Neural progenitor cell (in vitro differentiated cells): ENCODE measurements at regions not wholly inside any gene's neighbourhood (a gene's known extent, or its start where the extent isn't known, plus 50 kb on each side); places are given as distances from the start of the nearest gene placed in this dataset.

Experiments
- DNase-seq: peaks from one replicate; pipeline ENCODE4 v3.0.0-alpha.2; 2016; ENCODE audit warnings: low spot score
- H2AFZ ChIP-seq: fragments of 200-600 bp; sonication (generic); replicated peaks from 2 replicates; pipeline ENCODE4 v1.6.1; 2016; ENCODE audit warnings: antibody characterized with exemption
- H3F3A ChIP-seq: fragments of 200-600 bp; sonication (generic); 2 replicates; pipeline ENCODE4 v1.6.1; 2016; ENCODE audit warnings: antibody characterized with exemption, low read depth
- H3K27ac ChIP-seq: fragments of 200-600 bp; sonication (generic); 2 replicates; pipeline ENCODE4 v1.5.1; 2016; ENCODE audit warnings: mild to moderate bottlenecking
- H3K27me3 ChIP-seq: fragments of 200-600 bp; sonication (generic); 2 replicates; pipeline ENCODE4 v1.6.1; 2016; ENCODE audit warnings: mild to moderate bottlenecking, moderate library complexity
- H3K36me3 ChIP-seq: fragments of 200-600 bp; sonication (generic); 2 replicates; pipeline ENCODE4 v1.5.1; 2016
- H3K4me1 ChIP-seq: fragments of 200-600 bp; sonication (generic); 2 replicates; pipeline ENCODE4 v1.6.1; 2016; ENCODE audit warnings: mixed run types
- H3K4me2 ChIP-seq: fragments of 200-600 bp; sonication (generic); 2 replicates; pipeline ENCODE4 v1.6.1; 2016
- H3K4me3 ChIP-seq: fragments of 200-600 bp; sonication (generic); 2 replicates; pipeline ENCODE4 v1.5.1; 2016
- H3K79me2 ChIP-seq: fragments of 200-600 bp; sonication (generic); 2 replicates; pipeline ENCODE4 v1.6.1; 2016; ENCODE audit warnings: low read depth
- H3K9ac ChIP-seq: fragments of 200-600 bp; sonication (generic); 2 replicates; pipeline ENCODE4 v1.6.1; 2016
- H3K9me3 ChIP-seq: fragments of 200-600 bp; sonication (generic); 2 replicates; pipeline ENCODE4 v1.5.1; 2016; ENCODE audit warnings: low read depth
- H4K20me1 ChIP-seq: fragments of 200-600 bp; sonication (generic); 2 replicates; pipeline ENCODE4 v1.6.1; 2016; ENCODE audit warnings: low read depth
- H3K27ac Mint-ChIP-seq: 3 replicates; pipeline ENCODE4 v1.8.0; 2021; ENCODE audit warnings: mixed read lengths
- H3K27me3 Mint-ChIP-seq: 2 replicates; pipeline ENCODE4 v1.8.0; 2022; ENCODE audit warnings: low read depth, mild to moderate bottlenecking, inconsistent platforms, moderate library complexity, mixed read lengths; ENCODE audit not compliant: insufficient read depth
- H3K36me3 Mint-ChIP-seq: 3 replicates; pipeline ENCODE4 v1.8.0; 2021; ENCODE audit warnings: mixed read lengths
- H3K4me1 Mint-ChIP-seq: 3 replicates; pipeline ENCODE4 v1.8.0; 2021; ENCODE audit warnings: mixed read lengths
- H3K4me3 Mint-ChIP-seq: 3 replicates; pipeline ENCODE4 v1.8.0; 2021; ENCODE audit warnings: mild to moderate bottlenecking, moderate library complexity, mixed read lengths
- H3K9me3 Mint-ChIP-seq: 3 replicates; pipeline ENCODE4 v1.8.0; 2020; ENCODE audit warnings: mixed read lengths
- EZH2 ChIP-seq: fragments of 200-600 bp; sonication (generic); IDR thresholded peaks from 2 replicates; pipeline ENCODE4 v1.6.1; 2017; ENCODE audit warnings: antibody characterized with exemption, mild to moderate bottlenecking, moderate library complexity
- EZH2phosphoT487 ChIP-seq: fragments of 200-600 bp; sonication (generic); IDR thresholded peaks from 2 replicates; pipeline ENCODE4 v1.6.1; 2017; ENCODE audit warnings: antibody characterized with exemption
- TF ChIP-seq, protein P1 (sequence below): fragments of 200-600 bp; sonication (generic); IDR thresholded peaks from 2 replicates; pipeline ENCODE4 v1.5.1; 2017; ENCODE audit warnings: antibody characterized with exemption, mild to moderate bottlenecking

- Mint-ChIP-seq H3K27ac (no peak overlapping the region), H3K27me3 (no peaks in the 10 kb centered on the region), H3K36me3 (no peaks in the 10 kb centered on the region), H3K9me3 (peaks cover 9% of the 10 kb centered on the region), H3K4me3 (no peak overlapping the region), H3K4me1 (no peaks in the 10 kb centered on the region)
- DNase-seq: no peak
- H3K79me2 ChIP-seq: no peaks in the 10 kb centered on the region
- no peak overlapping the region for H2AFZ ChIP-seq
- no peaks in the 10 kb centered on the region for H3F3A ChIP-seq
- no peak for TF ChIP-seq EZH2
- TF ChIP-seq EZH2phosphoT487: no peak
- TF ChIP-seq, protein P1, sequence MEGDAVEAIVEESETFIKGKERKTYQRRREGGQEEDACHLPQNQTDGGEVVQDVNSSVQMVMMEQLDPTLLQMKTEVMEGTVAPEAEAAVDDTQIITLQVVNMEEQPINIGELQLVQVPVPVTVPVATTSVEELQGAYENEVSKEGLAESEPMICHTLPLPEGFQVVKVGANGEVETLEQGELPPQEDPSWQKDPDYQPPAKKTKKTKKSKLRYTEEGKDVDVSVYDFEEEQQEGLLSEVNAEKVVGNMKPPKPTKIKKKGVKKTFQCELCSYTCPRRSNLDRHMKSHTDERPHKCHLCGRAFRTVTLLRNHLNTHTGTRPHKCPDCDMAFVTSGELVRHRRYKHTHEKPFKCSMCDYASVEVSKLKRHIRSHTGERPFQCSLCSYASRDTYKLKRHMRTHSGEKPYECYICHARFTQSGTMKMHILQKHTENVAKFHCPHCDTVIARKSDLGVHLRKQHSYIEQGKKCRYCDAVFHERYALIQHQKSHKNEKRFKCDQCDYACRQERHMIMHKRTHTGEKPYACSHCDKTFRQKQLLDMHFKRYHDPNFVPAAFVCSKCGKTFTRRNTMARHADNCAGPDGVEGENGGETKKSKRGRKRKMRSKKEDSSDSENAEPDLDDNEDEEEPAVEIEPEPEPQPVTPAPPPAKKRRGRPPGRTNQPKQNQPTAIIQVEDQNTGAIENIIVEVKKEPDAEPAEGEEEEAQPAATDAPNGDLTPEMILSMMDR: no peak
- no peak overlapping the region for H3K4me2 ChIP-seq
- no peaks in the 10 kb centered on the region for H3K4me1 ChIP-seq
- H3K36me3 ChIP-seq: no peaks in the 10 kb centered on the region
- no peaks in the 10 kb centered on the region for H4K20me1 ChIP-seq
- no peak overlapping the region for H3K27ac ChIP-seq
- H3K9me3 ChIP-seq: no peaks in the 10 kb centered on the region
- H3K4me3 ChIP-seq: no peak overlapping the region
- H3K27me3 ChIP-seq: no peaks in the 10 kb centered on the region
- no peak overlapping the region for H3K9ac ChIP-seq
These were observed 573.0 kb downstream of the FSCB start for GRCh38 chr14:43934102-43934501.

DNA sequence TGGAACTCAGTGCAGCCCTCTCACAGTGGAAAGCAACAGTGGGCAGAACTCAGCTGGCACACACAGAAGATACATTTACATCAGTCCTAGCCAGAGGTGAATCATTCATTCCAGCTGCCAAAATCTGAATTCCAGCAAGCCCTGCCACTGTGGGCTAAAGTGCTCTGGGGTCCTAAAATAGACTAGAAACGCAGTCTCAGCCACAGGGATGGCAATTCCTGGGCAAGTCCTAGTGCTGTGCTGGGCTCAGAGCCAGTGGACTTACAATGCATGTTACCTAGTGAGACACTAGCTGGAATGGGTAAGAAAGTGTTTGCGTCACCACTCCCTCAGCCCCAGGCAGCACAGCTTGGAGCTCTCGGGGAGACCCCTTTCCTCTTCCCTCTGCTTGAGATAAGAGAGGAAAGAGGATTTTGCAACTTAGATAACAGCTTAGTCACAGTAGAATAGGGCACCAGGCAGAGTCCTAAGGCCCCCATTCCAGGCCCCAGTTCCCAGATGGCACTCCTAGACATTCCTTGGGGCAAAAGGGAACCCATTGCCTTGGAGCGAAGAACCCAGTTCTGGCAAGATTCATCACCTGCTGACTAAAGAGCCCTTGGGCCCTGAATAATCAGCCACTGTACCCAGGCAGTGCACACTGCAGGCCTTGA lies 592.9 kb downstream of the FSCB start:
- TF ChIP-seq EZH2 (no peak), EZH2phosphoT487 (no peak)
- TF ChIP-seq, protein P1: no peak
- Histone ChIP-seq H2AFZ (peak overlapping the region; percentile 17), H3K4me1 (no peaks in the 10 kb centered on the region), H3K9ac (no peak overlapping the region), H3F3A (no peaks in the 10 kb centered on the region), H3K4me2 (no peak overlapping the region), H4K20me1 (no peaks in the 10 kb centered on the region), H3K79me2 (no peaks in the 10 kb centered on the region), H3K36me3 (no peaks in the 10 kb centered on the region), H3K9me3 (no peaks in the 10 kb centered on the region), H3K4me3 (no peak overlapping the region), H3K27ac (no peak overlapping the region), H3K27me3 (no peaks in the 10 kb centered on the region)
- H3K27me3 Mint-ChIP-seq: no peaks in the 10 kb centered on the region
- H3K27ac Mint-ChIP-seq: peak overlapping the region; percentile 33
- no peaks in the 10 kb centered on the region for H3K4me1 Mint-ChIP-seq
- no peak overlapping the region for H3K4me3 Mint-ChIP-seq
- H3K9me3 Mint-ChIP-seq: no peaks in the 10 kb centered on the region
- no peaks in the 10 kb centered on the region for H3K36me3 Mint-ChIP-seq
- no peak for DNase-seq

GRCh38 chr14:43903209-43903608 lies 603.9 kb downstream of the FSCB start:
- Mint-ChIP-seq H3K36me3 (no peaks in the 10 kb centered on the region), H3K27ac (no peak overlapping the region), H3K27me3 (no peaks in the 10 kb centered on the region), H3K4me3 (no peak overlapping the region), H3K4me1 (no peaks in the 10 kb centered on the region), H3K9me3 (no peaks in the 10 kb centered on the region)
- TF ChIP-seq, protein P1: no peak
- TF ChIP-seq EZH2 (no peak), EZH2phosphoT487 (no peak)
- no peak overlapping the region for H3K9ac ChIP-seq
- no peak overlapping the region for H3K4me2 ChIP-seq
- no peak overlapping the region for H3K4me3 ChIP-seq
- H3K9me3 ChIP-seq: no peaks in the 10 kb centered on the region
- H3K36me3 ChIP-seq: no peaks in the 10 kb centered on the region
- H3K79me2 ChIP-seq: no peaks in the 10 kb centered on the region
- no peaks in the 10 kb centered on the region for H3K27me3 ChIP-seq
- no peaks in the 10 kb centered on the region for H3K4me1 ChIP-seq
- DNase-seq: no peak
- no peaks in the 10 kb centered on the region for H4K20me1 ChIP-seq
- no peak overlapping the region for H2AFZ ChIP-seq
- H3F3A ChIP-seq: no peaks in the 10 kb centered on the region
- H3K27ac ChIP-seq: no peak overlapping the region
